HL-60 (cell line): ENCODE measurements at regions not wholly inside any gene's neighbourhood (a gene's known extent, or its start where the extent isn't known, plus 50 kb on each side); places are given as distances from the start of the nearest gene placed in this dataset.
"Not testable (repeated sequence)": the region's sequence is repeated elsewhere in the genome, so short reads cannot be mapped to it uniquely, and the experiment has no call there.

Source experiments
- DNase-seq, 2 experiments: peaks; one replicate each; pipeline ENCODE4 v3.0.0-alpha.2; 2010 to 2020; ENCODE audit warnings: low read depth in 1 of 2, low spot score in 1 of 2
- H3K27ac ChIP-seq: fragments of 250-450 bp; sonication (Bioruptor Pico); replicated peaks from 2 replicates; pipeline ENCODE4 v1.5.1; 2020; ENCODE audit warnings: mild to moderate bottlenecking, moderate library complexity
- H3K27me3 ChIP-seq: fragments of 250-450 bp; sonication (Bioruptor Pico); 2 replicates; pipeline ENCODE4 v1.5.1; 2021; ENCODE audit warnings: mild to moderate bottlenecking, moderate library complexity; ENCODE audit not compliant: insufficient read depth, poor library complexity, severe bottlenecking
- H3K4me3 ChIP-seq: replicated peaks from 2 replicates; pipeline ENCODE4 v1.5.1; 2011; ENCODE audit warnings: mild to moderate bottlenecking, control low read depth, low read length; ENCODE audit not compliant: insufficient read depth
- CTCF ChIP-seq: IDR thresholded peaks from one replicate; pipeline ENCODE4 v1.5.1; 2011; ENCODE audit warnings: low read length, control low read depth, inconsistent platforms; ENCODE audit not compliant: insufficient read depth
- GABPA ChIP-seq: IDR thresholded peaks from 2 replicates; pipeline ENCODE4 v1.6.1; 2012; ENCODE audit warnings: low read depth
- POLR2AphosphoS5 ChIP-seq: IDR thresholded peaks from 2 replicates; pipeline ENCODE4 v1.6.1; 2012; ENCODE audit warnings: low read depth
- REST ChIP-seq: IDR thresholded peaks from 2 replicates; pipeline ENCODE4 v1.6.1; 2012; ENCODE audit warnings: low read depth; ENCODE audit not compliant: insufficient replicate concordance
- SPI1 ChIP-seq: IDR thresholded peaks from 2 replicates; pipeline ENCODE4 v1.6.1; 2012; ENCODE audit warnings: low read depth, mild to moderate bottlenecking, borderline replicate concordance

- Histone ChIP-seq H3K27ac (no peak overlapping the region), H3K27me3 (peaks cover 2% of the 10 kb centered on the region), H3K4me3 (no peak overlapping the region)
- no peak for DNase-seq
- no peak for TF ChIP-seq CTCF
- TF ChIP-seq REST = no peak
- no peak for TF ChIP-seq SPI1
- no peak for TF ChIP-seq GABPA
- TF ChIP-seq POLR2AphosphoS5 = no peak
Observed at GRCh38 chr5:142521706-142522105, 164.2 kb downstream of the FGF1 start.

DNA sequence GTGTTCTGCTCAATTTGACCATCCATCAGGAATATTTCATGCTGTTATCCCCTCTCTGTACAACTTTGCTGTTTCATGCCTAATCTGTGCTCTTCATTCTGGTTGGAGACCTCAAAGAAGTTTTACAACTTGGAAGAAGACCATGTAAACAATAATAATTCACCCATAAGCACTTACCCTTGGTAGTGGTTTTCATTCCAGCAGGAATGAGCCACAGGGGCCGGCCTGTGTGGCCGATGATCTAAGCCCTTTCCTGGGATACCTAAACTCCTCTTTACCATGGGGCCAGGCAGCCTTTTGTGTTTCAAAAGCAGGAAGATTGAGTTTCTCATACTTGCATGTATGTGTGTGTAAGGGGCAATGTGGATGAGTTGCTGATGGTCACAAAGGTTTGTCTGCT lies 165.0 kb downstream of the FGF1 start:
- H3K27me3 ChIP-seq = peaks cover 2% of the 10 kb centered on the region
- H3K27ac ChIP-seq = no peak overlapping the region
- no peak for DNase-seq
- no peak for TF ChIP-seq SPI1
- no peak for TF ChIP-seq CTCF
- no peak for TF ChIP-seq REST
- no peak for TF ChIP-seq GABPA
- no peak for TF ChIP-seq POLR2AphosphoS5
- no peak overlapping the region for H3K4me3 ChIP-seq

GRCh38 chr5:142519913-142520312 lies 166.0 kb downstream of the FGF1 start:
- H3K4me3 ChIP-seq = not testable (repeated sequence)

DNA sequence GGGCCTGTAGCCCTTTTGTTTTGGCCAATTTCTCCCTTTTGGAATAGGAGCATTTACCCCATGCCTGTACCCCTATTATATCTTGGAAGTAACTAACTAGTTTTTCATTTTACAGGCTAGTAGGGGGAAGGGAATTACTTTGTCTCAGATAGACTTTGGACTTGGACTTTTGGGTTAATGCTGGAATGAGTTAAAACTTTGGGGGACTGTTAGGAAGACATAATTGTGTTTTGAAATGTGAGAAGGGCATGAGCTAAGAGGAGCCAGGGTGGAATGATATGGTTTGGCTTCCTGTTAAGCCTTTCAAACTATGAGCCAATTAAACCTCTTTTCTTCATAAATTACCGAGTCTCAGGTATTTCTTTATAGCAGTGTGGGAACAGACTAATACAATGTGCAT lies 168.1 kb downstream of the FGF1 start:
- TF ChIP-seq CTCF (no peak), POLR2AphosphoS5 (no peak), SPI1 (no peak), REST (no peak), GABPA (no peak)
- no peak overlapping the region for H3K27ac ChIP-seq
- no peak overlapping the region for H3K4me3 ChIP-seq
- no peak for DNase-seq
- no peaks in the 10 kb centered on the region for H3K27me3 ChIP-seq

More at GRCh38 chr5:142519913-142520312, 166.0 kb downstream of the FGF1 start:
- H3K27ac ChIP-seq, H3K27me3 ChIP-seq, DNase-seq: not testable (repeated sequence)
